Testis (tissue), 2 donors: ENCODE measurements at regions not wholly inside any gene's neighbourhood (a gene's known extent, or its start where the extent isn't known, plus 50 kb on each side); places are given as distances from the start of the nearest gene placed in this dataset.

Experiments used
- POLR2A ChIP-seq: fragments of 450-650 bp; IDR thresholded peaks from one replicate; pipeline ENCODE4 v1.6.1; 2017; ENCODE audit warnings: antibody characterized with exemption, mild to moderate bottlenecking, moderate library complexity
- TF ChIP-seq, protein P1 (sequence below), 3 experiments: fragments of 450-650 bp in 2 of 3; fragments of 200-600 bp in 1 of 3; sonication (generic) in 1 of 3; IDR thresholded peaks; one replicate each; pipeline ENCODE4 v1.5.1; 2016 to 2019; ENCODE audit warnings: antibody characterized with exemption in 3 of 3, mild to moderate bottlenecking in 2 of 3, moderate library complexity in 1 of 3

DNA sequence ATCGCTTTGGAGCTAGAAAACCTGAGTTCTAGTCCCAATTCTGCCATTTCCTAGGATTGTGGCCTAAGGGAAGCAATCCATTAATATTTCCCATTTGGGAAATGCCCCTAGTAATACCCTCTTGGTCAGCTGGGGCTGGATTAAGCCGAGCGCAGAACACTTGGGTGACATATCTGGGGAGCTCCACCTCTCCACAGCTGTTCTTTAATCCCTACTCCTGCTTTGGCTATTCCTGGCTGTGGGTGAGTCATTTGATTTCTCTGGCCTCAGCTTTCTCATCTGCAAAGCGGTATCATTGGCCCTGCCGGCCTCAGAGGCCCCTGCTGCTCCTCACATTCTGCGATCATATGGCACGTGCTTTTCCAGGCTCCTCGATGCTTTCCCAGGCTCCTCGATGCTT lies 108.3 kb downstream of the BUB3 start:
- TF ChIP-seq, protein P1, sequence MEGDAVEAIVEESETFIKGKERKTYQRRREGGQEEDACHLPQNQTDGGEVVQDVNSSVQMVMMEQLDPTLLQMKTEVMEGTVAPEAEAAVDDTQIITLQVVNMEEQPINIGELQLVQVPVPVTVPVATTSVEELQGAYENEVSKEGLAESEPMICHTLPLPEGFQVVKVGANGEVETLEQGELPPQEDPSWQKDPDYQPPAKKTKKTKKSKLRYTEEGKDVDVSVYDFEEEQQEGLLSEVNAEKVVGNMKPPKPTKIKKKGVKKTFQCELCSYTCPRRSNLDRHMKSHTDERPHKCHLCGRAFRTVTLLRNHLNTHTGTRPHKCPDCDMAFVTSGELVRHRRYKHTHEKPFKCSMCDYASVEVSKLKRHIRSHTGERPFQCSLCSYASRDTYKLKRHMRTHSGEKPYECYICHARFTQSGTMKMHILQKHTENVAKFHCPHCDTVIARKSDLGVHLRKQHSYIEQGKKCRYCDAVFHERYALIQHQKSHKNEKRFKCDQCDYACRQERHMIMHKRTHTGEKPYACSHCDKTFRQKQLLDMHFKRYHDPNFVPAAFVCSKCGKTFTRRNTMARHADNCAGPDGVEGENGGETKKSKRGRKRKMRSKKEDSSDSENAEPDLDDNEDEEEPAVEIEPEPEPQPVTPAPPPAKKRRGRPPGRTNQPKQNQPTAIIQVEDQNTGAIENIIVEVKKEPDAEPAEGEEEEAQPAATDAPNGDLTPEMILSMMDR (IDR thresholded peaks at IDR 0.05): no peak
- no peak for TF ChIP-seq POLR2A
